ENCODE measurements at regions not wholly inside any gene's neighbourhood (a gene's known extent, or its start where the extent isn't known, plus 50 kb on each side); places are given as distances from the start of the nearest gene placed in this dataset.

GRCh38 chr5:168184103-168184502 is 107.3 kb upstream of the WWC1 start:
- DNase-seq (ENCODE audit: low read depth) (no peak), FAIRE-seq (no peak)
- Histone ChIP-seq H3K27me3 (ENCODE audit: control insufficient read depth, insufficient read depth, low read length) (no peaks in the 10 kb centered on the region), H3K36me3 (ENCODE audit: control insufficient read depth, insufficient read depth, low read length) (peaks cover 5% of the 10 kb centered on the region), H3K4me3 (ENCODE audit: low read depth, low read length) (no peak overlapping the region)
- TF ChIP-seq CTCF (IDR thresholded peaks at IDR 0.05; ENCODE audit: insufficient read depth, low read length, severe bottlenecking), result no peak

- Histone ChIP-seq H3K27me3 (ENCODE audit: control insufficient read depth, insufficient read depth, low read length) (no peaks in the 10 kb centered on the region), H3K4me3 (ENCODE audit: low read depth, low read length) (no peak overlapping the region), H3K36me3 (ENCODE audit: control insufficient read depth, insufficient read depth, low read length) (peaks cover 8% of the 10 kb centered on the region)
- no peak for FAIRE-seq
- no peak for TF ChIP-seq CTCF (IDR thresholded peaks at IDR 0.05; ENCODE audit: insufficient read depth, low read length, severe bottlenecking)
- DNase-seq (ENCODE audit: low read depth), result no peak
Observed at GRCh38 chr5:168186289-168187074, 105.0 kb upstream of the WWC1 start.

- no peak for FAIRE-seq
- no peak for TF ChIP-seq CTCF (IDR thresholded peaks at IDR 0.05; ENCODE audit: insufficient read depth, low read length, severe bottlenecking)
- Histone ChIP-seq H3K4me3 (ENCODE audit: low read depth, low read length) (no peak overlapping the region), H3K27me3 (ENCODE audit: control insufficient read depth, insufficient read depth, low read length) (no peaks in the 10 kb centered on the region), H3K36me3 (ENCODE audit: control insufficient read depth, insufficient read depth, low read length) (peaks cover 8% of the 10 kb centered on the region)
- DNase-seq (ENCODE audit: low read depth), result no peak
Observed at GRCh38 chr5:168187614-168188013, 103.8 kb upstream of the WWC1 start.

GRCh38 chr5:168188182-168188581 is 103.3 kb upstream of the WWC1 start:
- TF ChIP-seq CTCF (IDR thresholded peaks at IDR 0.05; ENCODE audit: insufficient read depth, low read length, severe bottlenecking), result no peak
- H3K27me3 ChIP-seq (ENCODE audit: control insufficient read depth, insufficient read depth, low read length), result no peaks in the 10 kb centered on the region
- FAIRE-seq, result no peak

DNA sequence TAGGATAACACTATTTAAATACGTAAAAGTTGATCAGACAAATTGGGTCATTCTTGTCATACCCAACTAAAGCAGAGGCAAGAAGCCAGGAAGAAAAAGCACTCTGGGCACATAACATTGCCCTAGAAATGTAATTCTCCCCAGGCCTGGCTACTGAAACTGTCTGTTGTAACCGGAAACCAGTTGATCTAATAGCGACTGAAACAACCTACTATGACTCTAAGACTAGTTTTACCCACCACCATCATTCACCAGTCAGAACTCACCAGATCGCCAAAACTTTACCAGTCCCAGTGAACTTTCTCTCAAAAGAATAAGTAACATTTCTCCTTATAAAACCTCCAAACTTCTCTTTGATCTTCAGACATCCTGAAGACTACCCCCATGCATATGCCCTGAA is 99.3 kb upstream of the WWC1 start:
- Histone ChIP-seq H3K36me3 (ENCODE audit: control insufficient read depth, insufficient read depth, low read length) (peaks cover 13% of the 10 kb centered on the region), H3K27me3 (ENCODE audit: control insufficient read depth, insufficient read depth, low read length) (no peaks in the 10 kb centered on the region), H3K4me3 (ENCODE audit: low read depth, low read length) (no peak overlapping the region)
- TF ChIP-seq CTCF (IDR thresholded peaks at IDR 0.05; ENCODE audit: insufficient read depth, low read length, severe bottlenecking), result no peak
- no peak for FAIRE-seq
- no peak for DNase-seq (ENCODE audit: low read depth)

More at GRCh38 chr5:168188182-168188581, 103.3 kb upstream of the WWC1 start:
- no peak for DNase-seq (ENCODE audit: low read depth)
- Histone ChIP-seq H3K4me3 (ENCODE audit: low read depth, low read length) (no peak overlapping the region), H3K36me3 (ENCODE audit: control insufficient read depth, insufficient read depth, low read length) (peaks cover 8% of the 10 kb centered on the region)

Measured in bronchial epithelial cell (primary cell).